ENCODE measurements at regions not wholly inside any gene's neighbourhood (a gene's known extent, or its start where the extent isn't known, plus 50 kb on each side); places are given as distances from the start of the nearest gene placed in this dataset.
A peak's percentile ranks its signal among the peaks of the same experiment; 100 is the strongest.

DNA sequence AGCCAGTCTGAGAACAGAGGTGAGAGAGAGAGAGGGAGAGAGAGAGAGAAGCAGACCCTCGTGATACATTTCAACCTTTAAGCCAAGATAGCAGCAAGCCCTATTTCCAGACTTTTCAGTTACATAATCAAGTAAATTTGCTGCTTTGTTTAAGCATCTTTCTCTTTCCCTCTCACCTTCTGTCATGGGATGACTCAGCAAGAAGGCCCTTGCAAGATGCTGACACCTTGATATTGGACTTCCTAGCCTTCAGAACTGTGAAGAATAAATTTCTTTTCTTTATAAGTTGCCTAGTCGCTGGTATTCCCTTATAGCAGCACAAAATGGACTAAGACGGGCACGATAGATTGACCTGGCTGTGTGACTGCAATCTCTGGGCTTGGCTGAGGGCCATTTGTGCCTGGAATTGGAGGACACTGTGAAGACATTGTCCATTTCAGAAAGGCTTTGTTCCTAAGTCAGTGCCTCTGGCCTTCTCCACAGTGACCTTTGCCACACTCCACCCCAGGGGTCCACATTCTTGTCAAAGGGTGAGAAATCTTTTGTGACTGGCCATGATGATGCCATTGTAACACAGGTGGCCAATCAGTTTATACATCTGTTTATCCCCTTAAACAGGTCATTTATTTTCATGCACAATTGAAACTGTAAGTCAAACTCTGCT, 51.3 kb upstream of the ITSN2 start:
- no peaks in the 10 kb centered on the region for H3K9me3 ChIP-seq (ENCODE audit: low read length)
- H3K36me3 ChIP-seq (ENCODE audit: insufficient read depth, low read length) = no peaks in the 10 kb centered on the region
- Mint-ChIP-seq H3K4me3 (no peak overlapping the region), H3K9me3 (no peaks in the 10 kb centered on the region), H3K27me3 (peaks cover 4 to 19% of the 10 kb centered on the region in 2 donors), H3K4me1 (peaks cover 0 to 2% (median 0%) of the 10 kb centered on the region in 3 donors), H3K27ac (no peak overlapping the region), H3K36me3 (no peaks in the 10 kb centered on the region)
- no peaks in the 10 kb centered on the region for H3K27me3 ChIP-seq (ENCODE audit: insufficient read depth, low read length, poor library complexity, severe bottlenecking)
- no peaks in the 10 kb centered on the region for H3K4me1 ChIP-seq (ENCODE audit: insufficient read depth, low read length)
- POLR2A ChIA-PET = no interaction called here
- CTCF ChIA-PET = interaction anchor here (1.3 to 3.2 kb wide), 6 partner anchors 10 to 717 kb away, joined by 4 to 104 read pairs (median 8); no protein-coding TSS in a partner anchor
- no peak overlapping the region for H3K4me3 ChIP-seq (ENCODE audit: low read length)
- no peak for DNase-seq
- H3K27ac ChIP-seq (ENCODE audit: low read depth, low read length) = no peak overlapping the region

DNA sequence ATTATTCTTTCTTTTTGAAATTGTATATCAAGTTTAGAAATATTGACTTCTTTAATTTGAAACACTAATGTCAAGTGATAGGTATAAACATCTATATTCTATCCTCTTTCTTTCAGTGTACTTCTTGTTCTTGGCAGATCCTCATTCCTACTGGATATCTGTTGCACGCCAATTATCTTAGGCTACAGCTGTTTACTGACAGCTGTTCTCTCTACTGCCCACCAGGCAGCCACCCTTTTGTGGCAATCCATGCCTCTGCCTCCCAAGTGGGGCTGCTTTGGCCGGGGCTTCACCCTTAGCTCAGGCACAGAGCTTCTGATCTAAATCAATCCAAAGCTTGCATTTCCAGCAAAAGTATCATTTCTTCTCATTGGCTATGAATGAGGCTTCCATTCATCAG, 50.6 kb upstream of the ITSN2 start:
- Mint-ChIP-seq H3K4me1 (peaks cover 0 to 2% (median 0%) of the 10 kb centered on the region in 3 donors), H3K36me3 (no peaks in the 10 kb centered on the region), H3K4me3 (no peak overlapping the region), H3K27me3 (peaks cover 6 to 19% of the 10 kb centered on the region in 2 donors), H3K9me3 (no peaks in the 10 kb centered on the region), H3K27ac (no peak overlapping the region)
- ChIA-PET POLR2A (no interaction called here), CTCF (interaction anchor here (1.2 to 3.2 kb wide), 7 partner anchors 11 to 718 kb away, joined by 3 to 104 read pairs (median 9); no protein-coding TSS in a partner anchor)
- H3K27ac ChIP-seq (ENCODE audit: low read depth, low read length) = no peak overlapping the region
- H3K27me3 ChIP-seq (ENCODE audit: insufficient read depth, low read length, poor library complexity, severe bottlenecking) = no peaks in the 10 kb centered on the region
- H3K9me3 ChIP-seq (ENCODE audit: low read length) = no peaks in the 10 kb centered on the region
- no peak for DNase-seq
- no peaks in the 10 kb centered on the region for H3K4me1 ChIP-seq (ENCODE audit: insufficient read depth, low read length)
- H3K4me3 ChIP-seq (ENCODE audit: low read length) = no peak overlapping the region
- no peaks in the 10 kb centered on the region for H3K36me3 ChIP-seq (ENCODE audit: insufficient read depth, low read length)

DNA sequence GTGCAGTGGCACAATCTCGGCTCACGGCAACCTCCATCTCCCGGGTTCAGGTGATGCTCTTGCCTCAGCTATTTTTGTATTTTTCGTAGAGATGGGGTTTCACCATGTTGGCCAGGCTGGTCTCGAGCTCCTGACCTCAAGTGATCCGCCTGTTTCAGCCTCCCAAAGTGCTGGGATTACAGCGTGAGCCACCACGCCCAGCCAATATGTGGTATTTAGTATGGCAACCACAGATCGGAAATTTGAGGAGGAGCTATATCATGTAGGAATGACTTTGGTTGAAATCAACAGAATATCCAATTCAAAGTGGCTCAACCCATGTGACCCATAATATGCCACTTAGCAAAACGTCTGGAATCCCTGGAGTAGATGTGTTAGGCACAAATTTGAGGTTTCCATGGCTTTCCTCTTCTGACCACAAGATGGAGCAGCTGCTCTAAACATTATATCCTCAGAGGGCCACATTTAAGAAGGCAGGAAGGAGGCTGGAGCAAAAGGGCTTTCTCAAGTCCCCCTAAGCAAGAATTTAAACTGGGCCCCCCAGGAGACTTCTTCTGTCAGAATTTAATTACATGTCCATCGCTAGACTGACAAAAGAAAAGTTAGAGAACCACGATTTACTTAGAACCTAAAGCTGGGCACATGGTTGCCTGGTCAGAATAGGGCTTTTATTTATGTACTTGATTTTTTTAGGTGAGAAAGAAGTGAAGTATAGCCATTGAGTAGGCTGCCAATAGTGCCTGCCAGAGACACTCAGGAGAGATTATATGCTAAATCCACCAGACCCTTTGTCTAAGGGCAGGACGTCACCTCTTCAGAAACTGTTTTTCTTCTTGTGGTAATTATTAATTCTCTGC, 49.6 kb upstream of the ITSN2 start:
- ChIA-PET POLR2A (no interaction called here), CTCF (interaction anchor here (0.7 to 3.2 kb wide), 14 partner anchors 11 to 786 kb away, joined by 3 to 104 read pairs (median 4); no protein-coding TSS in a partner anchor)
- H3K4me1 ChIP-seq (ENCODE audit: insufficient read depth, low read length) = no peaks in the 10 kb centered on the region
- H3K27me3 Mint-ChIP-seq = peaks cover 6 to 19% of the 10 kb centered on the region in 2 donors
- no peak overlapping the region for H3K27ac Mint-ChIP-seq
- H3K27me3 ChIP-seq (ENCODE audit: insufficient read depth, low read length, poor library complexity, severe bottlenecking) = no peaks in the 10 kb centered on the region
- no peak overlapping the region for H3K4me3 ChIP-seq (ENCODE audit: low read length)
- H3K4me1 Mint-ChIP-seq = peaks cover 0 to 2% (median 0%) of the 10 kb centered on the region in 3 donors
- no peaks in the 10 kb centered on the region for H3K36me3 ChIP-seq (ENCODE audit: insufficient read depth, low read length)
- no peaks in the 10 kb centered on the region for H3K9me3 Mint-ChIP-seq
- H3K27ac ChIP-seq (ENCODE audit: low read depth, low read length) = no peak overlapping the region
- H3K4me3 Mint-ChIP-seq = no peak overlapping the region
- no peaks in the 10 kb centered on the region for H3K36me3 Mint-ChIP-seq
- H3K9me3 ChIP-seq (ENCODE audit: low read length) = no peaks in the 10 kb centered on the region
- DNase-seq = peak in 4 of 5 donors; percentile 20 to 59 (median 46)

All from CD8-positive, alpha-beta memory T cell (primary cell).